WTC11 (cell line): ENCODE measurements at regions not wholly inside any gene's neighbourhood (a gene's known extent, or its start where the extent isn't known, plus 50 kb on each side); places are given as distances from the start of the nearest gene placed in this dataset.

Experiments used
- ATAC-seq: fragments of 200-7000 bp; cut with Tn5 transposase; 2 replicates; pipeline ENCODE4 v1.10.0; 2021; ENCODE audit warnings: mild to moderate bottlenecking, moderate library complexity
- CTCF ChIA-PET: fragments of 300-600 bp; sonication (Branson Sonifier 250); formaldehyde crosslinking; loops from one replicate; lab custom pipeline; 2021; ENCODE audit warnings: antibody characterized with exemption; lab: Charles Lee
- POLR2A ChIA-PET: fragments of 350-600 bp; sonication (Branson Sonifier 250); formaldehyde crosslinking; loops from one replicate; lab custom pipeline; 2021; ENCODE audit warnings: antibody characterized with exemption; lab: Charles Lee
- DNase-seq: peaks from one replicate; pipeline ENCODE4 v3.0.0; 2021; ENCODE audit warnings: low spot score
- H3K27ac Mint-ChIP-seq: 2 replicates; pipeline ENCODE4 v1.8.0; 2021; ENCODE audit warnings: mixed read lengths
- H3K27me3 Mint-ChIP-seq: 2 replicates; pipeline ENCODE4 v1.8.0; 2021; ENCODE audit warnings: low read depth, mild to moderate bottlenecking, moderate library complexity, mixed read lengths
- H3K36me3 Mint-ChIP-seq: 2 replicates; pipeline ENCODE4 v1.8.0; 2021; ENCODE audit warnings: mixed read lengths
- H3K4me1 Mint-ChIP-seq: 2 replicates; pipeline ENCODE4 v1.8.0; 2022; ENCODE audit warnings: mixed read lengths
- H3K4me3 Mint-ChIP-seq: 2 replicates; pipeline ENCODE4 v1.8.0; 2021; ENCODE audit warnings: mild to moderate bottlenecking, moderate library complexity, mixed read lengths
- H3K9me3 Mint-ChIP-seq: 2 replicates; pipeline ENCODE4 v1.8.0; 2021; ENCODE audit warnings: mixed read lengths
- ATF1 ChIP-seq: sonication (generic); formaldehyde crosslinking; IDR thresholded peaks from 2 replicates; pipeline ENCODE4 v1.8.1; 2023; ENCODE audit warnings: mild to moderate bottlenecking, moderate library complexity, missing genetic modification reagents
- ELF4 ChIP-seq: sonication (generic); formaldehyde crosslinking; IDR thresholded peaks from 2 replicates; pipeline ENCODE4 v1.8.1; 2022; ENCODE audit warnings: low read depth, mild to moderate bottlenecking, moderate library complexity, missing genetic modification reagents
- HMGA2 ChIP-seq: fragments of 250-450 bp; sonication (Bioruptor Pico); IDR thresholded peaks from 2 replicates; pipeline ENCODE4 v1.4.0; 2021; ENCODE audit warnings: mild to moderate bottlenecking, moderate library complexity
- IRF2 ChIP-seq: sonication (generic); formaldehyde crosslinking; IDR thresholded peaks from 2 replicates; pipeline ENCODE4 v1.8.0; 2022; ENCODE audit warnings: low read depth, missing genetic modification reagents, borderline replicate concordance
- MYBL2 ChIP-seq: sonication (generic); formaldehyde crosslinking; IDR thresholded peaks from 2 replicates; pipeline ENCODE4 v1.8.1; 2023; ENCODE audit warnings: mild to moderate bottlenecking, moderate library complexity, missing genetic modification reagents
- NFATC4 ChIP-seq: fragments of 250-450 bp; sonication (Bioruptor Pico); IDR thresholded peaks from 2 replicates; pipeline ENCODE4 v1.9.0; 2021; ENCODE audit warnings: mild to moderate bottlenecking
- NFE2L1 ChIP-seq: sonication (generic); formaldehyde crosslinking; IDR thresholded peaks from 2 replicates; pipeline ENCODE4 v1.8.1; 2023; ENCODE audit warnings: missing genetic modification reagents
- SOX15 ChIP-seq: fragments of 250-450 bp; sonication (Bioruptor Pico); IDR thresholded peaks from 2 replicates; pipeline ENCODE4 v1.9.0; 2021; ENCODE audit warnings: mild to moderate bottlenecking
- SP1 ChIP-seq: sonication (generic); formaldehyde crosslinking; conservative IDR thresholded peaks from 2 replicates; pipeline ENCODE4 v1.8.1; 2022; ENCODE audit warnings: missing genetic modification reagents
- TEAD1 ChIP-seq: sonication (generic); formaldehyde crosslinking; IDR thresholded peaks from 2 replicates; pipeline ENCODE4 v1.8.0; 2022; ENCODE audit warnings: mild to moderate bottlenecking, missing genetic modification reagents
- ZNF121 ChIP-seq: sonication (generic); formaldehyde crosslinking; IDR thresholded peaks from 2 replicates; pipeline ENCODE4 v1.8.0; 2023; ENCODE audit warnings: missing genetic modification reagents
- ZNF219 ChIP-seq: sonication (generic); formaldehyde crosslinking; IDR thresholded peaks from 2 replicates; pipeline ENCODE4 v1.8.0; 2023; ENCODE audit warnings: missing genetic modification reagents, mild to moderate bottlenecking, borderline replicate concordance
- ZNF232 ChIP-seq: sonication (generic); formaldehyde crosslinking; IDR thresholded peaks from 2 replicates; pipeline ENCODE4 v1.8.0; 2022; ENCODE audit warnings: mild to moderate bottlenecking, missing genetic modification reagents
- ZNF416 ChIP-seq: fragments of 250-450 bp; sonication (Bioruptor Pico); IDR thresholded peaks from 2 replicates; pipeline ENCODE4 v1.9.0; 2021; ENCODE audit warnings: mild to moderate bottlenecking, inconsistent platforms
- ZNF671 ChIP-seq: fragments of 250-450 bp; sonication (Bioruptor Pico); IDR thresholded peaks from 2 replicates; pipeline ENCODE4 v1.8.0; 2021; ENCODE audit warnings: mild to moderate bottlenecking
- TF ChIP-seq, protein P1 (sequence below): fragments of 250-450 bp; sonication (Bioruptor Pico); IDR thresholded peaks from 2 replicates; pipeline ENCODE4 v1.9.0; 2021; ENCODE audit warnings: mild to moderate bottlenecking
- TF ChIP-seq, protein P2 (sequence below): sonication (generic); formaldehyde crosslinking; IDR thresholded peaks from 2 replicates; pipeline ENCODE4 v1.8.1; 2023; ENCODE audit warnings: mild to moderate bottlenecking, missing genetic modification reagents
- TF ChIP-seq, protein P3 (sequence below): fragments of 250-450 bp; sonication (Bioruptor Pico); IDR thresholded peaks from 2 replicates; pipeline ENCODE4 v2.1.2; 2022; ENCODE audit warnings: mild to moderate bottlenecking, moderate library complexity
- TF ChIP-seq, protein P4 (sequence below): sonication (generic); formaldehyde crosslinking; IDR thresholded peaks from 2 replicates; pipeline ENCODE4 v1.8.0; 2023; ENCODE audit warnings: mild to moderate bottlenecking, missing genetic modification reagents
- TF ChIP-seq, protein P5 (sequence below): fragments of 250-450 bp; sonication (Bioruptor Pico); conservative IDR thresholded peaks from 2 replicates; pipeline ENCODE4 v1.9.0; 2021; ENCODE audit warnings: mild to moderate bottlenecking
- TF ChIP-seq, protein P6 (sequence below): sonication (generic); formaldehyde crosslinking; IDR thresholded peaks from 2 replicates; pipeline ENCODE4 v1.8.1; 2022; ENCODE audit warnings: mild to moderate bottlenecking, moderate library complexity, missing genetic modification reagents
- TF ChIP-seq, protein P7 (sequence below): sonication (generic); formaldehyde crosslinking; IDR thresholded peaks from 2 replicates; pipeline ENCODE4 v1.8.1; 2022; ENCODE audit warnings: missing genetic modification reagents, borderline replicate concordance
- TF ChIP-seq, protein P8 (sequence below): fragments of 250-450 bp; sonication (Bioruptor Pico); IDR thresholded peaks from 2 replicates; pipeline ENCODE4 v1.8.0; 2021; ENCODE audit warnings: mild to moderate bottlenecking

DNA sequence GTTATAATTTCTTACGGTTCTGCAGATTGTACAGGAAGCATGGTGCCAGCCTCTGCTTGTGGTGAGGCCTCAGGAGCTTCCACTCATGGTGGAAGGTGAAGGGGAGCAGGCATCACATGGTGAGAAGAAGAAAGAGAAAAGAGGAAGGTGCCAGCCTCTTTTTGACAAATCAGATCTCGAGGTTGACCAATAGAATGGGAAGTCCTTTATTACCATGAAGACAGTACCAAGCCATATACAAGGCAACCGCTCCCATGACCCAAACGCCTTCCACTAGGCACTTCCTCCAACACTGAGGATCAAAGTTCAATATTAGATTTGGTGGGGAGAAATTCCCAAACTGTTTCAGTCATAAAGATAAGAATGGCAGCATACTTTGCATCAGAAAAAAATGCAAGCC, 502.8 kb downstream of the GLRX3 start (continued):
- TF ChIP-seq, protein P1, sequence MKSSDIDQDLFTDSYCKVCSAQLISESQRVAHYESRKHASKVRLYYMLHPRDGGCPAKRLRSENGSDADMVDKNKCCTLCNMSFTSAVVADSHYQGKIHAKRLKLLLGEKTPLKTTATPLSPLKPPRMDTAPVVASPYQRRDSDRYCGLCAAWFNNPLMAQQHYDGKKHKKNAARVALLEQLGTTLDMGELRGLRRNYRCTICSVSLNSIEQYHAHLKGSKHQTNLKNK (CRISPR knock-in tag), result no peak
- TF ChIP-seq MYBL2 (CRISPR knock-in tag) (no peak), NFATC4 (CRISPR knock-in tag) (no peak), ZNF671 (CRISPR knock-in tag) (no peak)
- TF ChIP-seq, protein P2, sequence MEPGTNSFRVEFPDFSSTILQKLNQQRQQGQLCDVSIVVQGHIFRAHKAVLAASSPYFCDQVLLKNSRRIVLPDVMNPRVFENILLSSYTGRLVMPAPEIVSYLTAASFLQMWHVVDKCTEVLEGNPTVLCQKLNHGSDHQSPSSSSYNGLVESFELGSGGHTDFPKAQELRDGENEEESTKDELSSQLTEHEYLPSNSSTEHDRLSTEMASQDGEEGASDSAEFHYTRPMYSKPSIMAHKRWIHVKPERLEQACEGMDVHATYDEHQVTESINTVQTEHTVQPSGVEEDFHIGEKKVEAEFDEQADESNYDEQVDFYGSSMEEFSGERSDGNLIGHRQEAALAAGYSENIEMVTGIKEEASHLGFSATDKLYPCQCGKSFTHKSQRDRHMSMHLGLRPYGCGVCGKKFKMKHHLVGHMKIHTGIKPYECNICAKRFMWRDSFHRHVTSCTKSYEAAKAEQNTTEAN, result no peak
- TF ChIP-seq, protein P3, sequence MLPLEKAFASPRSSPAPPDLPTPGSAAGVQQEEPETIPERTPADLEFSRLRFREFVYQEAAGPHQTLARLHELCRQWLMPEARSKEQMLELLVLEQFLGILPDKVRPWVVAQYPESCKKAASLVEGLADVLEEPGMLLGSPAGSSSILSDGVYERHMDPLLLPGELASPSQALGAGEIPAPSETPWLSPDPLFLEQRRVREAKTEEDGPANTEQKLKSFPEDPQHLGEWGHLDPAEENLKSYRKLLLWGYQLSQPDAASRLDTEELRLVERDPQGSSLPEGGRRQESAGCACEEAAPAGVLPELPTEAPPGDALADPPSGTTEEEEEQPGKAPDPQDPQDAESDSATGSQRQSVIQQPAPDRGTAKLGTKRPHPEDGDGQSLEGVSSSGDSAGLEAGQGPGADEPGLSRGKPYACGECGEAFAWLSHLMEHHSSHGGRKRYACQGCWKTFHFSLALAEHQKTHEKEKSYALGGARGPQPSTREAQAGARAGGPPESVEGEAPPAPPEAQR (CRISPR knock-in tag), result no peak

DNA sequence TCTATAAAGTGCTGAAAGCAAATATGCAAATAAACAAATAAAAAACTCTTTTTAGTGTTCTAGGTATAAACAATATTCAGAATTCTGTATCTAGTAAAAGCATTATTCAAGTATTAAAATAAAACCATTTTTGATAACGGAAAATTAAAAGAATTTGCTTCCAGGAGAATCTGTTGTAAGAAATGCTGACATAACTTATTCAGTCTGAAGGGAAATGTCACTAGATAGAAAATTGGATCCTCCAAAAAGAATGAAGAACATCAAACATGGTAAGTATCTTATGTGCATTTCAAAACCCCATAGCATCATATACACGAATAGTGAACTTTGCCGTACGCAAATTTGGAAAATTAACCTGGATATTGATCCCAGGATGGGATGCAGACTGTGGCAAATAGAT, 506.7 kb downstream of the GLRX3 start:
- no peak for ATAC-seq
- POLR2A ChIA-PET, result no interaction called here
- CTCF ChIA-PET, result no interaction called here
- Mint-ChIP-seq H3K27me3 (peaks cover 19% of the 10 kb centered on the region), H3K4me3 (no peak overlapping the region), H3K27ac (no peak overlapping the region), H3K4me1 (no peaks in the 10 kb centered on the region), H3K36me3 (peaks cover 86% of the 10 kb centered on the region), H3K9me3 (peaks cover 87% of the 10 kb centered on the region)
- TF ChIP-seq, protein P4, sequence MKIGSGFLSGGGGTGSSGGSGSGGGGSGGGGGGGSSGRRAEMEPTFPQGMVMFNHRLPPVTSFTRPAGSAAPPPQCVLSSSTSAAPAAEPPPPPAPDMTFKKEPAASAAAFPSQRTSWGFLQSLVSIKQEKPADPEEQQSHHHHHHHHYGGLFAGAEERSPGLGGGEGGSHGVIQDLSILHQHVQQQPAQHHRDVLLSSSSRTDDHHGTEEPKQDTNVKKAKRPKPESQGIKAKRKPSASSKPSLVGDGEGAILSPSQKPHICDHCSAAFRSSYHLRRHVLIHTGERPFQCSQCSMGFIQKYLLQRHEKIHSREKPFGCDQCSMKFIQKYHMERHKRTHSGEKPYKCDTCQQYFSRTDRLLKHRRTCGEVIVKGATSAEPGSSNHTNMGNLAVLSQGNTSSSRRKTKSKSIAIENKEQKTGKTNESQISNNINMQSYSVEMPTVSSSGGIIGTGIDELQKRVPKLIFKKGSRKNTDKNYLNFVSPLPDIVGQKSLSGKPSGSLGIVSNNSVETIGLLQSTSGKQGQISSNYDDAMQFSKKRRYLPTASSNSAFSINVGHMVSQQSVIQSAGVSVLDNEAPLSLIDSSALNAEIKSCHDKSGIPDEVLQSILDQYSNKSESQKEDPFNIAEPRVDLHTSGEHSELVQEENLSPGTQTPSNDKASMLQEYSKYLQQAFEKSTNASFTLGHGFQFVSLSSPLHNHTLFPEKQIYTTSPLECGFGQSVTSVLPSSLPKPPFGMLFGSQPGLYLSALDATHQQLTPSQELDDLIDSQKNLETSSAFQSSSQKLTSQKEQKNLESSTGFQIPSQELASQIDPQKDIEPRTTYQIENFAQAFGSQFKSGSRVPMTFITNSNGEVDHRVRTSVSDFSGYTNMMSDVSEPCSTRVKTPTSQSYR, result no peak
- no peak for TF ChIP-seq ZNF416
- DNase-seq, result no peak

DNA sequence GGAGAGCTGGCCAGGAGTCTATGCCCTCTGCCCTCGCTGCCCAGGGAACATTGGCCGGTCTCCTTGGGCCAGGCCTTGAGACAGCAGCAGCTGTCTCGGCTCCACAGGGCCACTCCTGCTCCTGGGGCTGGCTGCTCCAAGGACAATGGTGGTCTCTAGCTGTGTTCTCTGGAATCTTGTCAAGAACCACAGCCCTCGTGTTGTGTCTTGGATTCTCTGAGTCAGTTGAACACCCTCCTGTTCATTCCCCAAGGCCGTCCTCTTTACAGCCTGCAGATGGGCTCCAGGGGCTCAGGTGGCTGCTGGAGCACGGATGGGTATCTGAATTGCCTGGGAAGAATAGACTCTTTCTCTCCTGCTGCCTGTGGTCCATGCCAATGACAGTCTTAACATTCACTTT, 511.1 kb downstream of the GLRX3 start:
- Mint-ChIP-seq H3K27me3 (peaks cover 15% of the 10 kb centered on the region), H3K4me1 (no peaks in the 10 kb centered on the region), H3K36me3 (peaks cover 61% of the 10 kb centered on the region), H3K27ac (no peak overlapping the region), H3K9me3 (peaks cover 66% of the 10 kb centered on the region), H3K4me3 (no peak overlapping the region)
- no peak for ATAC-seq
- DNase-seq, result no peak
- ChIA-PET POLR2A (no interaction called here), CTCF (no interaction called here)
- TF ChIP-seq ZNF121 (CRISPR knock-in tag), result no peak
- TF ChIP-seq SP1, result no peak
- no peak for TF ChIP-seq TEAD1
- TF ChIP-seq, protein P5, sequence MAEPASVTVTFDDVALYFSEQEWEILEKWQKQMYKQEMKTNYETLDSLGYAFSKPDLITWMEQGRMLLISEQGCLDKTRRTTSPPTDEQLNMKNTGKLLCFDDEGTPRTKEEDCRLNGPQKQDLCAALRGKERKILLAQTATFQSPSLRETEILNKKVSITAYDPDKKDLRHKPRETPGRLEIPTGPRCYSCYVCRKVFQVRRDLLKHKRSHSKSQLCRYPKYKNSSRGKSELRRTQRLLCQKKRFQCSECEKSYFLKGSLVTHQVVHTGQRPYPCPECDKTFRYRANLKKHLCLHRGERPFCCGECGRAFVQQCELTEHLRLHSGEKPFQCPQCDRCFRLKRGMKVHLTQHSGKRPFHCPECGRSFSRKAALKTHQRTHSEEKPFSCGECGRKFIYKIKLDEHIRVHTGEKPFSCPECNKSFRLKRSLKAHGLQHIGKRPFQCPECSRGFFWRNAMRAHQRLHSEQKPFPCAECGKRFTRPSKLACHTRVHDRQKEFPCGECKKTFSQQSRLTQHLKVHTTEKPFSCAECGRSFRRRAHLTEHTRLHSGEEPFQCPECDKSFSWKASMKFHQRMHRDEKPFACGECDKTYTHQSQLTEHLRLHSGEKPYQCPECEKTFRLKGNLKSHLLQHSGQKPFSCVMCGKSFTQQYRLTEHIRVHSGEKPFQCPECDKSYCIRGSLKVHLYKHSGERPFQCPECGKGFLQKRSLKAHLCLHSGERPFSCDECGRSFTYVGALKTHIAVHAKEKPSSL (CRISPR knock-in tag), result no peak
- no peak for TF ChIP-seq ELF4
- TF ChIP-seq ZNF219, result no peak
- TF ChIP-seq ATF1 (CRISPR knock-in tag), result no peak
- no peak for TF ChIP-seq HMGA2 (CRISPR knock-in tag)
- no peak for TF ChIP-seq SOX15 (CRISPR knock-in tag)
- TF ChIP-seq, protein P6, sequence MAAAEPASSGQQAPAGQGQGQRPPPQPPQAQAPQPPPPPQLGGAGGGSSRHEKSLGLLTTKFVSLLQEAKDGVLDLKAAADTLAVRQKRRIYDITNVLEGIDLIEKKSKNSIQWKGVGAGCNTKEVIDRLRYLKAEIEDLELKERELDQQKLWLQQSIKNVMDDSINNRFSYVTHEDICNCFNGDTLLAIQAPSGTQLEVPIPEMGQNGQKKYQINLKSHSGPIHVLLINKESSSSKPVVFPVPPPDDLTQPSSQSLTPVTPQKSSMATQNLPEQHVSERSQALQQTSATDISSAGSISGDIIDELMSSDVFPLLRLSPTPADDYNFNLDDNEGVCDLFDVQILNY, result no peak
- no peak for TF ChIP-seq NFE2L1 (CRISPR knock-in tag)
- TF ChIP-seq, protein P7, sequence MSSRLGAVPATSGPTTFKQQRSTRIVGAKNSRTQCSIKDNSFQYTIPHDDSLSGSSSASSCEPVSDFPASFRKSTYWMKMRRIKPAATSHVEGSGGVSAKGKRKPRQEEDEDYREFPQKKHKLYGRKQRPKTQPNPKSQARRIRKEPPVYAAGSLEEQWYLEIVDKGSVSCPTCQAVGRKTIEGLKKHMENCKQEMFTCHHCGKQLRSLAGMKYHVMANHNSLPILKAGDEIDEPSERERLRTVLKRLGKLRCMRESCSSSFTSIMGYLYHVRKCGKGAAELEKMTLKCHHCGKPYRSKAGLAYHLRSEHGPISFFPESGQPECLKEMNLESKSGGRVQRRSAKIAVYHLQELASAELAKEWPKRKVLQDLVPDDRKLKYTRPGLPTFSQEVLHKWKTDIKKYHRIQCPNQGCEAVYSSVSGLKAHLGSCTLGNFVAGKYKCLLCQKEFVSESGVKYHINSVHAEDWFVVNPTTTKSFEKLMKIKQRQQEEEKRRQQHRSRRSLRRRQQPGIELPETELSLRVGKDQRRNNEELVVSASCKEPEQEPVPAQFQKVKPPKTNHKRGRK, result no peak
- TF ChIP-seq IRF2 (CRISPR knock-in tag), result no peak
- TF ChIP-seq, protein P8, sequence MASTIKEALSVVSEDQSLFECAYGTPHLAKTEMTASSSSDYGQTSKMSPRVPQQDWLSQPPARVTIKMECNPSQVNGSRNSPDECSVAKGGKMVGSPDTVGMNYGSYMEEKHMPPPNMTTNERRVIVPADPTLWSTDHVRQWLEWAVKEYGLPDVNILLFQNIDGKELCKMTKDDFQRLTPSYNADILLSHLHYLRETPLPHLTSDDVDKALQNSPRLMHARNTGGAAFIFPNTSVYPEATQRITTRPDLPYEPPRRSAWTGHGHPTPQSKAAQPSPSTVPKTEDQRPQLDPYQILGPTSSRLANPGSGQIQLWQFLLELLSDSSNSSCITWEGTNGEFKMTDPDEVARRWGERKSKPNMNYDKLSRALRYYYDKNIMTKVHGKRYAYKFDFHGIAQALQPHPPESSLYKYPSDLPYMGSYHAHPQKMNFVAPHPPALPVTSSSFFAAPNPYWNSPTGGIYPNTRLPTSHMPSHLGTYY (CRISPR knock-in tag), result no peak
- TF ChIP-seq ZNF416, result no peak
- TF ChIP-seq ZNF232 (CRISPR knock-in tag), result no peak
